ENCODE measurements at regions not wholly inside any gene's neighbourhood (a gene's known extent, or its start where the extent isn't known, plus 50 kb on each side); places are given as distances from the start of the nearest gene placed in this dataset.

DNA sequence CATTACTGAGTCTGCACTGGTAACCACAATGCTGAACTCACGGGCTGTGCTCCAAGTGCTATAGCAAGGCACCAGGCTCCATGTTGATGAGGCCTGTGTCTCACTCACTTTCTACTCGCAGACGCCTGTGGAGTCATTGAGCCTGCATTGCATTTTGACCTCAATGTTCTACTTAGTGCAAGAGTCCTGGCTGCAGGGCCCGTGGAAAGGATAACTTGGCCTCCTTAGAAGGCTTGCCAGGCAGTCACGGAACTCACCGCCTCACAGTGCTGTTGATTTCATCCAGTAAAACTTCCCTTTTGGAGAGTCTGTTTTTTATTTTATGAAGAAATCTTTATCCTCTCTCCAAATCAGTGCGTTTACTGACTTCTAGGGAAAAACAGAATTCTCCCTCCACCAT is 290.4 kb downstream of the RNF144A start:
- TF ChIP-seq POLR2A (IDR thresholded peaks at IDR 0.05; ENCODE audit: low read depth, low read length) (no peak), POLR2AphosphoS5 (IDR thresholded peaks at IDR 0.05; ENCODE audit: low read depth, low read length) (no peak)

Data from GM12891 (cell line).